NCI-H2081 treated with DMSO at 0.1 percent for 48 hours (cell line): ENCODE measurements at regions not wholly inside any gene's neighbourhood (a gene's known extent, or its start where the extent isn't known, plus 50 kb on each side); places are given as distances from the start of the nearest gene placed in this dataset.
"Not testable (repeated sequence)": the region's sequence is repeated elsewhere in the genome, so short reads cannot be mapped to it uniquely, and the experiment has no call there.

Experiments used
- DNase-seq: peaks from one replicate; lab custom pipeline; 2025; lab: John Stamatoyannopoulos, UW

DNA sequence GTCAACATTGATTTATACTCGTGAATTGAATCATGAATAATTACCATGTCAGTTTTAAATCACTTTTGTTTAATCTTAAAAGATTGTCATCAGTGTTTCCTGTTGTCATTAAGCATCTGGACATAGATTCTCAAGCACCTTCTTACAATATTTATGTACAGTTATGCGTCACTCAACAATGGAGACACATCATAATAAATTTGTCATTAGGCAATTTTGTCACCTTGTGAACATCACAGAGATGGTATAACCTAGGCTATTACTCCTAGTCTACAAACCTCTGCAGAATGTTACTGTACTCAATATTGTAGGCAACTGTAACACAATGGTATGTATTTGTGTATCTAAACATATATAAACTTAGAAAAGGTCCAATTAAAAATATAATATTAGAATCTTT is 2130.9 kb upstream of the PCDH20 start:
- no peak for DNase-seq

- no peak for DNase-seq
Observed at GRCh38 chr13:63542770-63543169, 2127.1 kb upstream of the PCDH20 start.

GRCh38 chr13:63541336-63541735 is 2125.7 kb upstream of the PCDH20 start:
- DNase-seq, result no peak

GRCh38 chr13:63540061-63540460 is 2124.4 kb upstream of the PCDH20 start:
- DNase-seq, result no peak

DNA sequence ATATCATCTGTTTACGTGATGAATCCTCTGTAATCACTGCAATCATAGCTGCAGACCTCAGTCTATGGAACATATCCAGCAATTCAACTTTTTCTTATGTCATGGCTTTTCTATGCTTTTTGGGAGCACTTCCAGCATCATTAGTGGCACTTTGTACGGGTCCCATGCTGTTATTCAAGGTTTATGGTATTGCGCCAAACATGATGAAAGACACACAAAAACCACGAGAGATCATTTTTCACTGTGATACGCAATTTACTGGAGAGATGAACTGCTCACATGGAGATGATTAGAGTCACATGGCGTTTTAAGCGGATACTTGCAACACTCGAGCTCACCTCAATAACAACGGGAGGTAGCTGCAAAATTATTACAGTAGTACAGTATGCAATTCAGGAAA is 2101.7 kb upstream of the PCDH20 start:
- DNase-seq, result peak; percentile 53

DNA sequence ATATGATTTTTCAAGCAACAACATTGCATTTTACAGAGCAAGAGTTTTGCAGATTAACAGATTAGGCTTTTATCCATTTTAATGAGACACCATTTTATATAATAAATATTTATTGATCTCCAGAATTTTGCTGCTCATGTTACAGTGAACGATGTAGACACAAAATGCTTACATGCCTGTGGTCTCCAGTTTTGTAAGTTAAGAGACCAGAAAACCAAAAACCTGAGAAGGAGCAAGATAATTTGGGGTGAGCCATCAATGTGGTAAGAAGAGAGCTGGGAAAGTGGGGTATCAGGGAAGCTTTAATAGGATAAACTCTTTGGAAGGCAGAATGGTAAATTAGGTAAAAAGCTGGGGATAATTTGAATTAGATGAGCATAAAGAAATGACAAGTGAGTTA is 2100.5 kb upstream of the PCDH20 start:
- DNase-seq, result no peak

DNA sequence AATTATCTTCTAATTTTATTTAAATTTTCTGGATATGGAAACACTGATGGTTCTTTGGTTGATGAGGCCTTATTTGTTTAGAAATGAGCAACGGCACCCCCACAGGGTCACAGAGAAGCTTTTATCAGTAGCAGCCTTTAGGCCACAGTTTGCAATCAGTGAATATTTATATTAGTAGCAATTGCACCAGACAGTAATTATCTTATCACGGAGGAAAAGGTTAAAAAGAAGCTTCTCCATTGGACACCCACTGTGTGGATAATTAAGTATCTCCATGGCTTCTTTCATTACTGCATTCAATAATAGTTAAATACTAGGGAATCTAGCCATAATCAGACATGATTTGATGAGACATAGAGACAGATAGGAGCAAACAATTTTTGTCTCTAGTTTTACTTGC is 2099.2 kb upstream of the PCDH20 start:
- no peak for DNase-seq

DNA sequence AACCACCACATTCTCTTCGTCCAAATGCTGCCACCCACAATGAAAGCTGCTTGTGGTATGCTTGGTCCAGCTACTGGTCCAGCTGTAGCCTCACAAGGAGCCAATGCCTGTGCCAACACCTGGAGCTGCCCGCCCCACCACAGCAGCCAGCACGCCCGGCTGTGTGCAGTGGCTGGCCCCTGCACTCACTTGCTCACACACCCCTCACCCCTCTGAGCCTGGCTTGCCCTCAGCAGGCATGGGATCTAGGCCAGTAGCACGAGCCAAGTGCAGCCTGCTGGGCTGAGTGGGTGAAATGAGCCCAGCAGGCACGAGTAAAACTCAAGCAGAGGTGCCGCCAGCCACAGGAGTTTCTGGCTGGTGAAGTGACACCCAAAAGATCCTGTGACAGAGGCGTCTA is 2096.4 kb upstream of the PCDH20 start:
- no peak for DNase-seq

- DNase-seq, result no peak
Observed at GRCh38 chr13:63501702-63502101, 2086.1 kb upstream of the PCDH20 start.

DNA sequence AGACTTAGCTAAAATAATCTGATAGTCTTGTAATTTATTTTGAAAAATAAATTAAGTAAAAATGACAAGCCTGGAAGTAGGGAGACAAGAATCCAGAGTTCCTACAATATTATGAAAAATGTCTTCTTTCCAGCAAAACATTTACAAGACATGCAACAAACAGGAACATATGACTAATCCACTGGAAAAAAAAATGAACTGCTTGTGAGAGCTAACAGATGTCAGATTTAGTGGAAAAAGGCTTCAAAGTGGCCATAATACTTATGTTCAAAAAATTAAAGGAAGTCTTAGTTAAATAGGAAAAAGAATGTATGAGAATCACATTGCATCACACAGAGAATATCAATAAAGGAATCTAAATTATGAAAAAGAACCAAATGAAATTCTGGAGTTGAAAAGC is 2082.0 kb upstream of the PCDH20 start:
- no peak for DNase-seq

GRCh38 chr13:63492604-63493003 is 2077.0 kb upstream of the PCDH20 start:
- DNase-seq, result no peak

DNA sequence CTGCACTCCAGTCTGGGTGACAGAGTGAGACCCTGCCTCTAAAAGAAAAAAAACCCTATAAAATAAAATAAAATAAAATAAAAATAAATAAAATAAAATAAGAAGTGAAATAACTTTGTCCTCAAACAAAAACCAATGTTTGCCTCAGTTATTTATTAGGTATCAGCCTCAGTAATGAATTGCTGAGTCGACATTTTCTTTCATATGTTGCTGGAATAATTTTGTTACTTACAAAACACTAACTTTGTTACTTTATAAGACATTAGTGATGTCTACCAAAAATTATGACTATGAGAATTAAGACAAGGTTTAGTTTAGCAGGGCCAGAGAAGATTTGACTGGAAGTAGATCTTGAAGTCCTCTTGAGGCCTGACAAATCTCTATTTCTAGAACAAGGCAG is 2074.5 kb upstream of the PCDH20 start:
- DNase-seq, result no peak

DNA sequence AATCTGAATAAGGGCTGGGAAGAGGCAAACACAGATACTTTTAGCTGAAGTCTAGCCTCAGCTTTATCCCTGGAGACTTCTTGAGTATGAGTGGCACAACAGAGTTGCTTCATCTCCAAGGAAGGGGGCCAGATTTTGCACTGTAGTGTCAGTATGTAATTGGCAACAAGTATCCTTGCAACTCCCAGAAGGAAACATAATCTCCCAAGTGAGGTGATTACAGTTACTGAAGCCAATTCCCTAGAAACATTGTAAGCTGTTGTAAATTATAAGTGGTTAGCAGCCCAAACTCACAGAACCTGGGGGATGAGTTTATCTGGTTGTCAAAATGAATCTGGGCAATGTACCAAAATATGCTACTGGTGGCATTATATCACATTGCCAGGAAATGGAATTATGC is 2065.7 kb upstream of the PCDH20 start:
- no peak for DNase-seq

GRCh38 chr13:63472711-63473110 is 2057.1 kb upstream of the PCDH20 start:
- DNase-seq, result no peak

DNA sequence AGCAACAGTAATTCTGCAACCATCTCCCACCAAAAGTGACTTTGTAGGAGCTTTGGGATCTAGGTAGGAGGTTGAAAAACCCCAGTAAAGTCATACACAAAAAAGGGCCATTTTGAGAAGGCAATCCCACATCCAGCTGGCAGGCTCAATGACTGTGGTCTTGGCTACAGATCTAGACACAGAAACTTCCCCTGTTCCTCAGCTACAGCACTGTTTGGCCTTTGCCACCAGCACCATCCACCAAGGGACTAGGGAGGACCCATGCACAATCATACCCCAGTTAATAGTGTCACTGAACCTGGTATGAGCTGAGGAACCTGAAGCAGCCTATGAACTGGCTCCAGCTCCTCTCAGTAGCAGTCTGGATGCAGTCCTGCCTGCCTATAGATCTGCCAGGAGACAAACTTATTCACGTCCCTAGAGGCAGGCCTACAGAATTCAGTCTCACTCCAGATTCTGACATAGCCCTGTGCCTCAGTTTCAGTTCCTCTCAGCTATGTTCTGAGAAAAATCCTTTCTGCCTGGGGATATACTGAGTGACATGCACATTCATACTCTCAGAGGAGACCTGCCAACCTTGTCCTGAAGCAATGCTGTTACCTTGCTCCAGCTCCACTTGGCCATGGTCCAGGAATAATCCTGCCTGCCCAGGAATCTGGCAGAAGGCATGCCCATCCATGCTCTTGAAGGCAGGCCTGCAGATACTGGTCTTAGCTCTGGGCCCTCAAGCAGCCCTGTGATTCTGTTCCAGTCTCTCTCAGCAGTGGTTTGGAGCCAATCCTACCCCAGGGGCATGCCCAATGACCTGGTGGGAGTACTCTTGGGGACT is 2048.3 kb upstream of the PCDH20 start:
- no peak for DNase-seq

- DNase-seq, result no peak
Observed at GRCh38 chr13:63460462-63461090, 2044.9 kb upstream of the PCDH20 start.

DNA sequence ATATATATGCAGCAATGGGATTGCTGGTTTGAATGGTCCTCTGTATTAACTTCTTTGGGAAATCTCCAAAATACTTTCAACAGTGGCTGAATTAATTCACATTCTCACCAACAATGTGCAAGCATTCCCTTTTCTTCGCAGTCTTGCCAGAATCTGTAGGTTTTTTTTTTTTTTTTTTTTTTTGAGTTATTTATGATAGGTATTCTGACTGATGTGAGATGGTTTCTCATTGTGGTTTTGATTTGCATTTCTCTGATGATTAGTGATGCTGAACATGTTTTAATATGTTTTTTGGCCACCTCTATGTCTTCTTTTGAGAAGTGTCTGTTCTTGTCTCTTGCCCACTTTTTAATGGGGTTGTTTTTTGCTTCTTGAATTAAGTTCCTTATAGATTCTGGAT is 2041.5 kb upstream of the PCDH20 start:
- no peak for DNase-seq

- DNase-seq, result no peak
Observed at GRCh38 chr13:63455938-63456337, 2040.3 kb upstream of the PCDH20 start.

DNA sequence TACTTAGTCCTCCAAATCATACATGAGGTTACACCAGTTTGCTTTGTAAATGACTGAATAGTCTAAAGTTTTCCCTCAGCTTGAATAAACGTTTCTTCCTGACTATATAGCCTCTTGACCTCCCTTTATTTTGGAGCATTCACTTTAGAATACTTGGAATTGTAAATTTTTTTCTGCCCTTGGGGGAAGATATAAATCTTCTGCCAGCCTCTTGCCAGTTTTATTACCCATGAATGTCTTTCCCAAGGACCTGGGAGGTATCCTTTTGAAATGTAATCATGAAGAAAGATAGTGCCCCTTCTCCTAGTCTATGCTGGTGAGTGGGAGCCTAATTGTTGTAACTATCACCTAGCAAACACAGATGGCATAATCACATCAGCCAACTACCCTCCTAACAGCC is 2033.9 kb upstream of the PCDH20 start:
- DNase-seq, result no peak

DNA sequence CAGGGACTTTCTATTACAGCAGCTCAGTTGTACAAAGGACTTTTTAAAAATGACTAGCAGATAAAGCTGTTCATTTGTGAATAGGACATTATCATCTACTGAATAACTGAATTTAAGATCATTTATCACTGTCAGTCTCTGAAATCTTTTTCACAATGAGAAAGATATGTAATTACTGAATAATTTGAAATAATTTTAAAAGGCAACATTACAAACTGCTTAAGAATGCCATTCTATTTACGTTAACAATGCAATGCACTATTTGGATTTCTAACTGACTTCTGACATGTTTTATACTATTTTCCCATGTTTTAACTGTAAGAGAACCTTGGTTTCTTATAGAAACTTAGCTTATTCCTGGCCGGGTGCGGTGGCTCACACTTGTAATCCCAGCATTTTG is 2033.0 kb upstream of the PCDH20 start:
- DNase-seq, result no peak

- DNase-seq, result no peak
Observed at GRCh38 chr13:63446329-63446728, 2030.7 kb upstream of the PCDH20 start.

DNA sequence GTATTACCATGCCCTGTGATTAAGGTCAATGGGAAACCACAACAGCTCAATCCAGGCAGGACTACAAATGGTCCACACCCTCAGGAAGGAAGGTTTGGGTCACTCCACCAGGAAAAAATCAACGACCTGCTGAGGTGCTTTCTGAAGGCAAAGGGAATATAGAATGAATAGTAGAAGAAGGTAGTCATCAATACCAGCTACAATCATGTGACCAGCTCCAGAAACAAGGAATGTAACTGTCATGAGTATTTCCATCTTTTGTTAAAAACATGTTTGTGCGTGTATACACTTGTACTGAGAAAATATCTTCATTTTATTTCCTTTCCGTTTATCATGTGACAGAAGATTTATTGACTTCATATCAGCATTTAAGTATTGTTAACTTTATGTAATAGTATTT is 2028.6 kb upstream of the PCDH20 start:
- not testable (repeated sequence) for DNase-seq

DNA sequence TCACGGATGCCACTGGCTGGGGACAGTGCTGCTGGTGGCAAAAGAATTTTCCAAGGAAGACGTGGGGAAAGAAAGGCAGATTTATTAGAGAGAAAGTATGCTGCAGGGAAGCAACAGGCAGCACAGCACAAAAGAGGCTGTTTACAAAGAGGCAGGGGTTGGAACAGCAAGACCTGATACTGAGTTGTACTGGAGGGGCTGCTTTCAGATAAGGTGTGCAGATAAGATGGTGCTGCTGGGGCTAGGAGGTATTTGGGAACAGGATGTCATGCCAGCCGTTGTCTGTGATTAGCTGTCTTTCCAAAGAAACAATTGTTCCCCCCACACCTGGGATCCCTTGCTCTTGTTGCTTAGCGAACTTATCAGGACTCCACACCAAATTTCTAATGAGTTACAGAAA is 2023.3 kb upstream of the PCDH20 start:
- DNase-seq, result no peak

GRCh38 chr13:63436325-63436668 is 2020.6 kb upstream of the PCDH20 start:
- DNase-seq, result no peak
